H1 (cell line): ENCODE measurements at regions not wholly inside any gene's neighbourhood (a gene's known extent, or its start where the extent isn't known, plus 50 kb on each side); places are given as distances from the start of the nearest gene placed in this dataset.

Experiments used
- RAD21 ChIP-seq, 2 experiments: IDR thresholded peaks in 1 of 2; conservative IDR thresholded peaks in 1 of 2; 2 replicates each; pipeline ENCODE4 v1.6.1; 2011; ENCODE audit warnings: low read depth in 2 of 2, low read length in 2 of 2, improper control_type of control experiment in 1 of 2, inconsistent platforms in 1 of 2, mild to moderate bottlenecking in 1 of 2, moderate library complexity in 1 of 2

DNA sequence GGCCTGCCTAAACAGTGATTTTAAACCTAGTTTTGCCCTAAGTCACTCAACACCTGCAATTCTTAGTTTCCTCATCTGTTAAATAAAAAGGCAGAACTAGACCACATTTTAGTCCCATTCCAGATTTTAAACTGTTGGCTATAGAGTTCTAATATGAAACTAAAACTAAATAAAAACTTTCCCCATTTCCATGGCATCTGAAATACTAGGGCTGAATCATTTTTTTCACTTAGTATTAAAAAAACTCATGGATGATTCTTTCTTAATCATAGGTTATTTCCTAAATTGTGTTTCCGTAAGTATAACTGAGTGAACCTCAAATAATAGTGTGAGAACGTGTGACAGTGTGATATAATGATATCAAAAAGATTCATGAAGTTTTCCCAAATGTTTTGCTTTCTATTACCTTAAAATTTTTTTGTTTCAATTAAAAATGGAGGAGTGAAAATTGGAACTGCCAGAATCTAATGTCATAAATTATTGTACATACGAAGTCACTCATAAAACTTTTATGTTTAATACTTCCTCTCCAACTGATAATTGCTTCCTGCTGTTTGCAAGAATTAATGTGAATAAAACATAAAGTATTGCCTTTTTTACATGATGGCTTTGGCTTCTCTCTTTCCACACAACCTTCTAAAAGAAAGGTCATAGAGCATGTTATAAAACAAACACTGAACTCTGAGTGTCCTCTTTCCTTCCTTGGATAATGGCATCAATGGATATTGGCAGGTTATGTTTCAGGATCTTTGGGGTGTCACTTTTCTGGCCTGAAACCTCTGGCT lies 315.1 kb upstream of the MME start (continued):
- no peak for TF ChIP-seq RAD21 (IDR thresholded peaks at IDR 0.05 in 1 of 2, conservative IDR thresholded peaks at IDR 0.05 in 1 of 2; ENCODE audit: low read depth in 2 of 2, low read length in 2 of 2)
